GM12878 (cell line): ENCODE measurements at regions not wholly inside any gene's neighbourhood (a gene's known extent, or its start where the extent isn't known, plus 50 kb on each side); places are given as distances from the start of the nearest gene placed in this dataset.

Experiments used
- ATAC-seq: fragments of 200-7000 bp; cut with Tn5 transposase; 3 replicates; pipeline ENCODE4 v1.9.1; 2020; ENCODE audit warnings: mild to moderate bottlenecking, moderate library complexity
- BruUV-seq: library from RNA; stranded (reverse); fragments of 400-500 nt; replicated peaks from 2 replicates; lab custom pipeline; 2021; lab: Mats Ljungman, UMichigan
- CTCF ChIA-PET: fragments of 300-600 bp; sonication (Branson Sonifier 250); formaldehyde crosslinking; extraction: SDS; loops from one replicate; lab custom pipeline; 2021; ENCODE audit warnings: inconsistent platforms; lab: Yijun Ruan, JAX
- POLR2A ChIA-PET: fragments of 350-600 bp; formaldehyde crosslinking; extraction: SDS; loops from one replicate; lab custom pipeline; 2021; ENCODE audit warnings: inconsistent platforms; lab: Charles Lee
- RAD21 ChIA-PET: fragments of 300-600 bp; sonication (Branson Sonifier 250); formaldehyde crosslinking; loops from one replicate; lab custom pipeline; 2023; ENCODE audit warnings: antibody characterized with exemption; ENCODE audit not compliant: unreplicated experiment; lab: Charles Lee
- SMC1A ChIA-PET: fragments of 300-600 bp; sonication (Branson Sonifier 250); formaldehyde crosslinking; loops from one replicate; lab custom pipeline; 2023; ENCODE audit not compliant: unreplicated experiment, uncharacterized antibody; lab: Charles Lee
- DNase-seq: peaks from one replicate; pipeline ENCODE4 v3.0.0-alpha.2; 2011; ENCODE audit warnings: low read depth, low spot score
- FAIRE-seq: peaks from 3 replicates; lab custom pipeline; 2011; peaks lifted over from hg19 to GRCh38; lab: Jason Lieb, UNC
- H2AFZ ChIP-seq: 2 replicates; pipeline ENCODE4 v1.6.0; 2011; ENCODE audit warnings: low read depth, low read length, control low read depth; ENCODE audit not compliant: control insufficient read depth
- H3K27ac ChIP-seq: 2 replicates; pipeline ENCODE4 v1.5.1; 2011; ENCODE audit warnings: control low read depth; ENCODE audit not compliant: control insufficient read depth, insufficient read depth
- H3K27me3 ChIP-seq, 2 experiments: replicated peaks in 1 of 2; 2 replicates each; pipeline versions ENCODE4 v1.6.0 to v1.6.1; 2011; ENCODE audit warnings: low read length in 1 of 2; ENCODE audit not compliant: control insufficient read depth in 2 of 2, insufficient read depth in 2 of 2
- H3K36me3 ChIP-seq, 2 experiments: 2 replicates each; pipeline ENCODE4 v1.5.1; 2011; ENCODE audit warnings: low read length in 1 of 2; ENCODE audit not compliant: control insufficient read depth in 2 of 2, insufficient read depth in 2 of 2
- H3K4me1 ChIP-seq: 2 replicates; pipeline ENCODE4 v1.6.1; 2011; ENCODE audit warnings: mild to moderate bottlenecking, low read length, moderate library complexity, mixed read lengths; ENCODE audit not compliant: control insufficient read depth, insufficient read depth
- H3K4me2 ChIP-seq: 2 replicates; pipeline ENCODE4 v1.6.0; 2011; ENCODE audit warnings: control low read depth; ENCODE audit not compliant: control insufficient read depth, insufficient read depth
- H3K4me3 ChIP-seq: fragments of 200-600 bp; sonication (generic); 2 replicates; pipeline ENCODE4 v1.5.1; 2016
- H3K79me2 ChIP-seq: 2 replicates; pipeline ENCODE4 v1.6.0; 2011; ENCODE audit warnings: low read length; ENCODE audit not compliant: control insufficient read depth, insufficient read depth
- H3K9ac ChIP-seq: 2 replicates; pipeline ENCODE4 v1.8.0; 2011; ENCODE audit warnings: low read length, control low read depth, mixed read lengths; ENCODE audit not compliant: control insufficient read depth, insufficient read depth
- H3K9me3 ChIP-seq: replicated peaks from 3 replicates; pipeline ENCODE4 v1.5.1; 2011; ENCODE audit warnings: mild to moderate bottlenecking, low read length; ENCODE audit not compliant: control insufficient read depth, insufficient read depth
- H4K20me1 ChIP-seq: 2 replicates; pipeline ENCODE4 v1.6.0; 2011; ENCODE audit not compliant: control insufficient read depth, insufficient read depth
- BCLAF1 ChIP-seq: fragments of 450-650 bp; IDR thresholded peaks from 2 replicates; pipeline ENCODE4 v1.6.1; 2017; ENCODE audit warnings: antibody characterized with exemption, mild to moderate bottlenecking, moderate library complexity
- BHLHE40 ChIP-seq, 2 experiments: fragments of 450-650 bp in 1 of 2; IDR thresholded peaks; 2 replicates each; pipeline ENCODE4 v1.6.1; 2011 to 2017; ENCODE audit warnings: low read depth in 2 of 2, borderline replicate concordance in 1 of 2, improper control_type of control experiment in 1 of 2, low read length in 1 of 2, mild to moderate bottlenecking in 1 of 2
- FOXM1 ChIP-seq: IDR thresholded peaks from 2 replicates; pipeline ENCODE4 v1.6.1; 2012; ENCODE audit warnings: low read depth, mild to moderate bottlenecking, inconsistent platforms, low read length, moderate library complexity
- IKZF2 ChIP-seq, 2 experiments: fragments of 450-650 bp; IDR thresholded peaks; 2 replicates each; pipeline ENCODE4 v1.6.1; 2017; ENCODE audit warnings: mild to moderate bottlenecking in 2 of 2, moderate library complexity in 2 of 2
- IRF4 ChIP-seq: IDR thresholded peaks from 2 replicates; pipeline ENCODE4 v1.6.1; 2011; ENCODE audit warnings: low read depth, low read length
- JUND ChIP-seq: IDR thresholded peaks from 2 replicates; pipeline ENCODE4 v1.6.1; 2012; ENCODE audit warnings: low read depth, mild to moderate bottlenecking, low read length, improper control_type of control experiment, moderate library complexity
- KAT2A ChIP-seq: conservative IDR thresholded peaks from 2 replicates; pipeline ENCODE4 v1.6.1; 2011; ENCODE audit warnings: low read depth, low read length; ENCODE audit not compliant: control insufficient read depth
- MTA3 ChIP-seq: IDR thresholded peaks from 2 replicates; pipeline ENCODE4 v1.6.1; 2012; ENCODE audit warnings: low read length, inconsistent platforms, borderline replicate concordance
- NBN ChIP-seq: fragments of 450-650 bp; IDR thresholded peaks from 2 replicates; pipeline ENCODE4 v1.6.1; 2016
- NFIC ChIP-seq: IDR thresholded peaks from 2 replicates; pipeline ENCODE4 v1.6.1; 2012; ENCODE audit warnings: low read depth, mild to moderate bottlenecking, inconsistent platforms, low read length, moderate library complexity
- NR2C1 ChIP-seq: fragments of 450-650 bp; IDR thresholded peaks from 2 replicates; pipeline ENCODE4 v1.6.1; 2017; ENCODE audit warnings: antibody characterized with exemption, mild to moderate bottlenecking, moderate library complexity
- POLR2AphosphoS5 ChIP-seq: IDR thresholded peaks from 2 replicates; pipeline ENCODE4 v1.6.1; 2011; ENCODE audit warnings: mild to moderate bottlenecking, low read length, inconsistent platforms
- SP1 ChIP-seq: IDR thresholded peaks from one replicate; pipeline ENCODE4 v1.6.1; 2011; ENCODE audit warnings: low read depth, low read length
- STAT3 ChIP-seq: IDR thresholded peaks from 2 replicates; pipeline ENCODE4 v1.6.1; 2011; ENCODE audit warnings: low read depth, low read length, improper control_type of control experiment
- TAF1 ChIP-seq: IDR thresholded peaks from 2 replicates; pipeline ENCODE4 v1.6.1; 2011; ENCODE audit warnings: mild to moderate bottlenecking, low read depth, low read length, borderline replicate concordance
- WRNIP1 ChIP-seq: IDR thresholded peaks from 2 replicates; pipeline ENCODE4 v1.6.1; 2011; ENCODE audit warnings: low read depth, low read length, improper control_type of control experiment, borderline replicate concordance
- ZBTB33 ChIP-seq: fragments of 450-650 bp; IDR thresholded peaks from 2 replicates; pipeline ENCODE4 v1.6.1; 2017; ENCODE audit warnings: mild to moderate bottlenecking
- WGBS: methylation state at CpG from one replicate; pipeline ENCODE4 v1.1.6; 2016; ENCODE audit warnings: low lambda C conversion rate; ENCODE audit not compliant: insufficient replicate concordance, insufficient coverage; ENCODE audit errors: missing lambda C conversion rate; 5-methylcytosine and 5-hydroxymethylcytosine counted together
- in situ Hi-C: fragments of 300-500 bp; cut with MboI; formaldehyde crosslinking; loops from 9 replicates; pipeline ENCODE4 v1.14.3; 2018; ENCODE audit warnings: mixed read lengths
- intact Hi-C: fragments of 100-400 bp; cut with micrococcal nuclease; formaldehyde crosslinking; loops from one replicate; pipeline ENCODE4 v1.14.2; 2022; ENCODE audit not compliant: unreplicated experiment
- TF ChIP-seq, protein P1 (sequence below): IDR thresholded peaks from 2 replicates; pipeline ENCODE4 v1.6.1; 2012; ENCODE audit warnings: mild to moderate bottlenecking, low read depth, low read length

DNA sequence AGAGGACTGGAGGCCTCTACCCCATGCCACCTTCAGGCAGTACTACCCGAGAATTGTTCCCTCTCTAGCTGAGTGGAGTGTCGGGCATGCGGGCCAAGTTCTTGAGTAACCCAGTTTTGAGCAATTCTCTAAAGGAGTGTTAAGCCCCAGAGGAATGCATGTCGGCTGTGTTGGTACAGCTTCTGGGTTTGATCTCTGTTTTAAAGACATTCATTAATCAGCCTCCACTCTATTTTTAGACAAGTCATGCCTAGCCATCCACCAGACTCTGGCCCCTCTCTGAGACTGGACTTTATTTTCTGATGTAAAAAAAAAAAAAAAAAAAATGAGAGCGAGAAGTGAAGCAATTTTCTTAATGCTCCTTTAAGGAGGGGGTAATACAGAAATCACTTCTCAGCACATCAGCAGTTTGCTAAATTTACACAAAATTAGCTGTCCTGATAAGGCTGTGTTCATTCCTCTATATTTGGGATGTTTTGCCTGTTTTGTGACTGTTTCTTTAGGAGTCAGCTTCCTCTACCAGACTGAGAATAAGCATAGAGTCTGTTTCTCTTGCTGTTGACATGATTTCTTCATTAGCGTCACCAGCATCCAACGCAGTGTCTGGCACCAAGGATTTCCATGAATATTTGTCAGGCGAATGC, 88.7 kb downstream of the AXIN2 start:
- Histone ChIP-seq H3K9ac (no peak overlapping the region), H3K4me3 (no peak overlapping the region), H4K20me1 (no peaks in the 10 kb centered on the region), H3K79me2 (no peaks in the 10 kb centered on the region), H3K27me3 (no peaks in the 10 kb centered on the region), H3K27ac (no peak overlapping the region), H2AFZ (no peak overlapping the region), H3K4me2 (no peak overlapping the region), H3K4me1 (no peaks in the 10 kb centered on the region), H3K9me3 (no peaks in the 10 kb centered on the region; the same call in 2 of the 3 replicates), H3K36me3 (no peaks in the 10 kb centered on the region)
- DNase-seq = no peak
- BruUV-seq = no TSS peak
- CTCF ChIA-PET = interaction anchor here (0.7 to 0.9 kb wide), 2 partner anchors 17 to 75 kb away, joined by 3 to 4 read pairs; no protein-coding TSS in a partner anchor
- RAD21 ChIA-PET = interaction anchor here (0.5 kb wide), 1 partner anchor 197 kb away, joined by 3 read pairs; no protein-coding TSS in a partner anchor
- SMC1A ChIA-PET = interaction anchor here (0.6 kb wide), 1 partner anchor 26 kb away, joined by 3 read pairs; no protein-coding TSS in a partner anchor
- FAIRE-seq = no peak
- no peak for ATAC-seq
- POLR2A ChIA-PET = no interaction called here
- 47% methylated on average over 8 of the region's 8 CpGs for whole genome bisulfite sequencing
- in situ Hi-C loops (no loop called here), intact Hi-C loops (no loop called here)
- TF ChIP-seq STAT3 (no peak), SP1 (no peak), IRF4 (no peak), POLR2AphosphoS5 (no peak), NFIC (no peak), FOXM1 (no peak), KAT2A (no peak), JUND (no peak), BCLAF1 (no peak), TAF1 (no peak), ZBTB33 (no peak), BHLHE40 (IDR thresholded peaks at IDR 0.05; ENCODE audit: borderline replicate concordance in 1 of 2, low read depth in 2 of 2, low read length in 1 of 2) (no peak), NBN (no peak), NR2C1 (no peak), IKZF2 (IDR thresholded peaks at IDR 0.05) (no peak), WRNIP1 (no peak), MTA3 (no peak)
- TF ChIP-seq, protein P1, sequence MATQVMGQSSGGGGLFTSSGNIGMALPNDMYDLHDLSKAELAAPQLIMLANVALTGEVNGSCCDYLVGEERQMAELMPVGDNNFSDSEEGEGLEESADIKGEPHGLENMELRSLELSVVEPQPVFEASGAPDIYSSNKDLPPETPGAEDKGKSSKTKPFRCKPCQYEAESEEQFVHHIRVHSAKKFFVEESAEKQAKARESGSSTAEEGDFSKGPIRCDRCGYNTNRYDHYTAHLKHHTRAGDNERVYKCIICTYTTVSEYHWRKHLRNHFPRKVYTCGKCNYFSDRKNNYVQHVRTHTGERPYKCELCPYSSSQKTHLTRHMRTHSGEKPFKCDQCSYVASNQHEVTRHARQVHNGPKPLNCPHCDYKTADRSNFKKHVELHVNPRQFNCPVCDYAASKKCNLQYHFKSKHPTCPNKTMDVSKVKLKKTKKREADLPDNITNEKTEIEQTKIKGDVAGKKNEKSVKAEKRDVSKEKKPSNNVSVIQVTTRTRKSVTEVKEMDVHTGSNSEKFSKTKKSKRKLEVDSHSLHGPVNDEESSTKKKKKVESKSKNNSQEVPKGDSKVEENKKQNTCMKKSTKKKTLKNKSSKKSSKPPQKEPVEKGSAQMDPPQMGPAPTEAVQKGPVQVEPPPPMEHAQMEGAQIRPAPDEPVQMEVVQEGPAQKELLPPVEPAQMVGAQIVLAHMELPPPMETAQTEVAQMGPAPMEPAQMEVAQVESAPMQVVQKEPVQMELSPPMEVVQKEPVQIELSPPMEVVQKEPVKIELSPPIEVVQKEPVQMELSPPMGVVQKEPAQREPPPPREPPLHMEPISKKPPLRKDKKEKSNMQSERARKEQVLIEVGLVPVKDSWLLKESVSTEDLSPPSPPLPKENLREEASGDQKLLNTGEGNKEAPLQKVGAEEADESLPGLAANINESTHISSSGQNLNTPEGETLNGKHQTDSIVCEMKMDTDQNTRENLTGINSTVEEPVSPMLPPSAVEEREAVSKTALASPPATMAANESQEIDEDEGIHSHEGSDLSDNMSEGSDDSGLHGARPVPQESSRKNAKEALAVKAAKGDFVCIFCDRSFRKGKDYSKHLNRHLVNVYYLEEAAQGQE = no peak
